ENCODE measurements at regions not wholly inside any gene's neighbourhood (a gene's known extent, or its start where the extent isn't known, plus 50 kb on each side); places are given as distances from the start of the nearest gene placed in this dataset.

DNA sequence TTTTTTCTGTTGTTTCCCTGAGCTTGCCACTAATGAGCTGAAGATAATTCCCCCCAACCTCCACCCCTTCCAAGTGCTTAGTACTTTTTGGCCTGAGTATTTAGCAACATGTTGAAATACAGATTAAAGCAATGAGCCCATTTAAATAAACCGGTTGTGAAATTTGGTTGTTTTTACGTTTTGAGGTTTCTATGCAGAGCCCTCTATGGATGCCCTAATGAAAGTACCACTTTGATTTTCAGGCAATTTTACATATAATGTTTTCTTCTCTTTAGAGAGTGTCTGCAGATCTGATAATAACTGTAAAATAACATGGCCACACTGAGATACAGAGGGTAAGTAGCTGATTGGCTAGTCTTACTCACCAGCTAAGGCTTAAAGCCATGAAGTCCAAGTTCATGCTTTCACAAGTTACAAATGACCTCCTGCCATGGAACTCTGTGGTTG, 139.4 kb upstream of the SLC7A14 start:
- TF ChIP-seq, protein P1, sequence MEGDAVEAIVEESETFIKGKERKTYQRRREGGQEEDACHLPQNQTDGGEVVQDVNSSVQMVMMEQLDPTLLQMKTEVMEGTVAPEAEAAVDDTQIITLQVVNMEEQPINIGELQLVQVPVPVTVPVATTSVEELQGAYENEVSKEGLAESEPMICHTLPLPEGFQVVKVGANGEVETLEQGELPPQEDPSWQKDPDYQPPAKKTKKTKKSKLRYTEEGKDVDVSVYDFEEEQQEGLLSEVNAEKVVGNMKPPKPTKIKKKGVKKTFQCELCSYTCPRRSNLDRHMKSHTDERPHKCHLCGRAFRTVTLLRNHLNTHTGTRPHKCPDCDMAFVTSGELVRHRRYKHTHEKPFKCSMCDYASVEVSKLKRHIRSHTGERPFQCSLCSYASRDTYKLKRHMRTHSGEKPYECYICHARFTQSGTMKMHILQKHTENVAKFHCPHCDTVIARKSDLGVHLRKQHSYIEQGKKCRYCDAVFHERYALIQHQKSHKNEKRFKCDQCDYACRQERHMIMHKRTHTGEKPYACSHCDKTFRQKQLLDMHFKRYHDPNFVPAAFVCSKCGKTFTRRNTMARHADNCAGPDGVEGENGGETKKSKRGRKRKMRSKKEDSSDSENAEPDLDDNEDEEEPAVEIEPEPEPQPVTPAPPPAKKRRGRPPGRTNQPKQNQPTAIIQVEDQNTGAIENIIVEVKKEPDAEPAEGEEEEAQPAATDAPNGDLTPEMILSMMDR (IDR thresholded peaks at IDR 0.05; ENCODE audit: insufficient read depth, low read length, poor library complexity, severe bottlenecking), result no peak
- Histone ChIP-seq H3K27me3 (ENCODE audit: control insufficient read depth, insufficient read depth, low read length) (no peaks in the 10 kb centered on the region), H3K4me3 (ENCODE audit: low read depth, low read length) (no peak overlapping the region), H3K36me3 (ENCODE audit: control insufficient read depth, insufficient read depth, low read length) (no peaks in the 10 kb centered on the region)
- no peak for DNase-seq (ENCODE audit: low read depth)

DNA sequence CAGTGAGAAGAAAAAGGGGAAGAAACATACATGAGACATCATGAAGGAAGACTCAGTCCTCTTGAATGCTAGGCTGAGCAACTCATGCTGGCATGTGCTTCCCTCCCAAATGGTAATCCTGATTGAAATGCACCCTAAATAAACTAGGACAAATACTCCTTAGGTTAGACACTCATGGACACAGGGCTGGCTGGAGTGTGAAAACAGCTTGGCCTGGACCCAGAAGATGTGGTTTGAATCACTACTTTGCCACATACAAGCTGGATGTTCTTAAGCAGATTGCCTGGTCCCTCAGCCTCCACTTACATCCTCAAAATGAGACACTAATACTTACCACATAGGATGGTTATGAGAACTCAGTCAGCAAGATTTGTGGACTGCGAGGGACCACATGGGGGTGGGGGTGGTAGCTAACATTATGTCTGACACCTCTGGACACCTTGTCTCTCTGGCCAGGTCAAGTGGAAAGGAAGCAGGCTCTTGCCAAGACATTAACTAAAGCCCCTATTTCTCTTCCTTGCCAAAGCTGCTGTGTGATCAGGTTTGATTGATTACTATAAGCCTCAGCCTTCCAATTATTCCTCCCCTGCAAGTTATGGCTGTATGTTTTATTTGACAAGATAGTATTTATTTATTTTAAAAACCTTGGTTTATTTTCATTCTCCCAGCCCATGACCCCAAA, 138.9 kb upstream of the SLC7A14 start:
- TF ChIP-seq, protein P1 (IDR thresholded peaks at IDR 0.05; ENCODE audit: insufficient read depth, low read length, poor library complexity, severe bottlenecking), result no peak
- Histone ChIP-seq H3K36me3 (ENCODE audit: control insufficient read depth, insufficient read depth, low read length) (no peaks in the 10 kb centered on the region), H3K4me3 (ENCODE audit: low read depth, low read length) (no peak overlapping the region), H3K27me3 (ENCODE audit: control insufficient read depth, insufficient read depth, low read length) (no peaks in the 10 kb centered on the region)
- no peak for DNase-seq (ENCODE audit: low read depth)

DNA sequence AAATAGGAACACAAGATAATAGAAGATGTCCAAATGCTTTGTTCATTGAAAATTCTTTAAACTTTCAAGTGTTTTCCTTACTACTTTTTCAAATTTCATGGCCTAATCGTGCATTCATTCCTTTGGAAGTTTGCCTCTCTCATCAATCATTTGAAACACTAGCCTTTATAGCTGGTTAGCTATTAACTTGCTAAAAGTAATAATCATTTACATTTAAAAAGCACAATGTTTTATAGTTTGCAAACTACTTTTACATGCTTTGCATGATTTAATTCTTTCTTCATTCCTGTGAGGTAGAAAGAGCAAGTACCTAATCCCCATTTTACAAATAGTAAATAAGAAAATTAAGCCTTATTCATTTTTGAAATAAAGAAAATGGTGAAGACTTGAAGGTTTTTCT, 137.4 kb upstream of the SLC7A14 start:
- H3K36me3 ChIP-seq (ENCODE audit: control insufficient read depth, insufficient read depth, low read length), result no peaks in the 10 kb centered on the region
- no peaks in the 10 kb centered on the region for H3K27me3 ChIP-seq (ENCODE audit: control insufficient read depth, insufficient read depth, low read length)
- no peak overlapping the region for H3K4me3 ChIP-seq (ENCODE audit: low read depth, low read length)
- DNase-seq (ENCODE audit: low read depth), result no peak
- TF ChIP-seq, protein P1 (IDR thresholded peaks at IDR 0.05; ENCODE audit: insufficient read depth, low read length, poor library complexity, severe bottlenecking), result no peak

DNA sequence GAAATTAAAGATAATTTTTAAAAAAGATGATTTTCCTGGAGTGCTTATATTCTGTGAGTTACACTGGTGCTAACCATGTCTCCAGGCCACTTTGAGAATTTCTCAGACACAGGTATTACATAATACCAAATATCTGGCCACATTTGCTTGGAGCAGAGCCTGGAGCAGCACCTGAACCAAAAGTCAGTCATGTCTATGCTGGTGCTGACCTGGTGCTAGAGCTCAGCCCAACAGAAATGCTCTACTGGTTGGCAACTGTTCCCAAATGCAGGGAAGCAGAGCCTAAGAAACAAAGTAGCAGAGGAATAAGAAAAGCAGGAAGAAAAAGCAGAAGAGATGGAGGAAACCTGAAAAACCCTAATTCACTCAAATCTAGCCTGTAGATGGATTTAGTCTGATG, 135.7 kb upstream of the SLC7A14 start:
- DNase-seq (ENCODE audit: low read depth), result no peak
- Histone ChIP-seq H3K27me3 (ENCODE audit: control insufficient read depth, insufficient read depth, low read length) (no peaks in the 10 kb centered on the region), H3K4me3 (ENCODE audit: low read depth, low read length) (no peak overlapping the region), H3K36me3 (ENCODE audit: control insufficient read depth, insufficient read depth, low read length) (no peaks in the 10 kb centered on the region)
- TF ChIP-seq, protein P1 (IDR thresholded peaks at IDR 0.05; ENCODE audit: insufficient read depth, low read length, poor library complexity, severe bottlenecking), result no peak

GRCh38 chr3:170719300-170719699, 133.4 kb upstream of the SLC7A14 start:
- TF ChIP-seq, protein P1 (IDR thresholded peaks at IDR 0.05; ENCODE audit: insufficient read depth, low read length, poor library complexity, severe bottlenecking), result no peak
- Histone ChIP-seq H3K4me3 (ENCODE audit: low read depth, low read length) (no peak overlapping the region), H3K36me3 (ENCODE audit: control insufficient read depth, insufficient read depth, low read length) (no peaks in the 10 kb centered on the region), H3K27me3 (ENCODE audit: control insufficient read depth, insufficient read depth, low read length) (no peaks in the 10 kb centered on the region)
- no peak for DNase-seq (ENCODE audit: low read depth)

DNA sequence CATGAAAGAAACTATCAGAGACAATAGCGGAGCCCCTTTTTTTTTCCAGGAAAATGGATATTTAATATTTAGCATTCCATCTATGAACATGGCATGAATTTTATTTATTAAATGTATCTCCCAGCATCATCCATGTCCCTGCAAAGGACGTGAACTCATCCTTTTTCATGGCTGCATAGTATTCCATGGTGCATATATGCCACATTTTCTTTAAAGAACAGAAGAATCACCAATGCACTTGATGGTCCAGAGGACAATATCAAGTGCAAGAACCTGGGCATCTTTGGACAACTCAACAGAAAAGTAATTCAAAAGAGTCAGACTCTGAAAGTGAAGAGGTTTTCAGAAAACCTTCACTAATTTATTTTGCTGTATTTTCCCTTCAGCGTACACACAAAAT, 133.0 kb upstream of the SLC7A14 start:
- Histone ChIP-seq H3K36me3 (ENCODE audit: control insufficient read depth, insufficient read depth, low read length) (no peaks in the 10 kb centered on the region), H3K4me3 (ENCODE audit: low read depth, low read length) (no peak overlapping the region), H3K27me3 (ENCODE audit: control insufficient read depth, insufficient read depth, low read length) (no peaks in the 10 kb centered on the region)
- no peak for DNase-seq (ENCODE audit: low read depth)
- TF ChIP-seq, protein P1 (IDR thresholded peaks at IDR 0.05; ENCODE audit: insufficient read depth, low read length, poor library complexity, severe bottlenecking), result no peak
